HG03066 (cell line): ENCODE measurements at regions not wholly inside any gene's neighbourhood (a gene's known extent, or its start where the extent isn't known, plus 50 kb on each side); places are given as distances from the start of the nearest gene placed in this dataset.

Source experiments
- ATAC-seq: cut with Tn5 transposase; IDR thresholded peaks from one replicate; pipeline ENCODE4 v1.9.1; 2021; ENCODE audit warnings: low read depth; ENCODE audit not compliant: unreplicated experiment

- no peak for ATAC-seq
Measured at GRCh38 chr2:136582628-136583205, 182.6 kb upstream of the THSD7B start.

GRCh38 chr2:136572335-136572734, 193.0 kb upstream of the THSD7B start:
- no peak for ATAC-seq

- ATAC-seq, result no peak
Measured at GRCh38 chr2:136557203-136557602, 208.1 kb upstream of the THSD7B start.

- ATAC-seq, result no peak
Measured at GRCh38 chr2:136550181-136550580, 215.2 kb upstream of the THSD7B start.

- ATAC-seq, result no peak
Measured at GRCh38 chr2:136539355-136539754, 226.0 kb upstream of the THSD7B start.

GRCh38 chr2:136538489-136538888, 226.9 kb upstream of the THSD7B start:
- ATAC-seq, result no peak

- ATAC-seq, result no peak
Measured at GRCh38 chr2:136534811-136535210, 230.5 kb upstream of the THSD7B start.

GRCh38 chr2:136532171-136532570, 233.2 kb upstream of the THSD7B start:
- no peak for ATAC-seq

- no peak for ATAC-seq
Measured at GRCh38 chr2:136531731-136532130, 233.6 kb upstream of the THSD7B start.

- ATAC-seq, result no peak
Measured at GRCh38 chr2:136530146-136530545, 235.2 kb upstream of the THSD7B start.

- no peak for ATAC-seq
Measured at GRCh38 chr2:136527560-136527959, 237.8 kb upstream of the THSD7B start.

- ATAC-seq, result no peak
Measured at GRCh38 chr2:136522724-136523123, 242.6 kb upstream of the THSD7B start.

- ATAC-seq, result no peak
Measured at GRCh38 chr2:136517716-136518115, 247.6 kb upstream of the THSD7B start.

GRCh38 chr2:136510244-136510643, 255.1 kb upstream of the THSD7B start:
- no peak for ATAC-seq

- ATAC-seq, result no peak
Measured at GRCh38 chr2:136505462-136505861, 259.9 kb upstream of the THSD7B start.

- ATAC-seq, result no peak
Measured at GRCh38 chr2:136502660-136503059, 262.7 kb upstream of the THSD7B start.

- ATAC-seq, result no peak
Measured at GRCh38 chr2:136497709-136498108, 267.6 kb upstream of the THSD7B start.

- no peak for ATAC-seq
Measured at GRCh38 chr2:136496966-136497365, 268.4 kb upstream of the THSD7B start.

- no peak for ATAC-seq
Measured at GRCh38 chr2:136495636-136496035, 269.7 kb upstream of the THSD7B start.

- no peak for ATAC-seq
Measured at GRCh38 chr2:136492901-136493300, 272.4 kb upstream of the THSD7B start.

- ATAC-seq, result no peak
Measured at GRCh38 chr2:136490100-136490499, 275.2 kb upstream of the THSD7B start.

GRCh38 chr2:136487421-136487820, 277.9 kb upstream of the THSD7B start:
- ATAC-seq, result no peak

- no peak for ATAC-seq
Measured at GRCh38 chr2:136486115-136486514, 279.2 kb upstream of the THSD7B start.
